Fibroblast of lung (primary cell): ENCODE measurements at regions not wholly inside any gene's neighbourhood (a gene's known extent, or its start where the extent isn't known, plus 50 kb on each side); places are given as distances from the start of the nearest gene placed in this dataset.

Source experiments
- DNase-seq, 2 donors: peaks; one replicate each; pipeline versions ENCODE4 v3.0.0 to v3.0.0-alpha.2; 2010; ENCODE audit warnings: low read depth in 2 of 2
- H2AFZ ChIP-seq: 2 replicates; pipeline ENCODE4 v1.5.1; 2012; ENCODE audit warnings: low read length, control low read depth, inconsistent platforms
- H3K27ac ChIP-seq: 2 replicates; pipeline ENCODE4 v1.5.1; 2011; ENCODE audit warnings: low read length, control low read depth; ENCODE audit not compliant: insufficient read depth
- H3K27me3 ChIP-seq: 2 replicates; pipeline ENCODE4 v1.5.1; 2011; ENCODE audit warnings: mild to moderate bottlenecking, low read length; ENCODE audit not compliant: control insufficient read depth, insufficient read depth
- H3K36me3 ChIP-seq: 2 replicates; pipeline ENCODE4 v1.5.1; 2011; ENCODE audit warnings: low read length; ENCODE audit not compliant: control insufficient read depth, insufficient read depth
- H3K4me1 ChIP-seq: 2 replicates; pipeline ENCODE4 v1.5.1; 2011; ENCODE audit warnings: low read length; ENCODE audit not compliant: control insufficient read depth, insufficient read depth; ENCODE audit errors: extremely low read depth
- H3K4me2 ChIP-seq: 2 replicates; pipeline ENCODE4 v1.5.1; 2011; ENCODE audit warnings: low read length, control low read depth; ENCODE audit not compliant: insufficient read depth; ENCODE audit errors: extremely low read depth
- H3K4me3 ChIP-seq, 4 experiments: fragments of 200-600 bp in 1 of 4; sonication (generic) in 1 of 4; replicated peaks in 1 of 4; 2 replicates each; pipeline ENCODE4 v1.5.1; 2011 to 2016; ENCODE audit warnings: low read length in 4 of 4, low read depth in 3 of 4, mild to moderate bottlenecking in 3 of 4, control low read depth in 2 of 4, inconsistent platforms in 1 of 4, mixed read lengths in 1 of 4; ENCODE audit not compliant: insufficient read depth in 1 of 4; ENCODE audit errors: control extremely low read depth in 1 of 4
- H3K79me2 ChIP-seq: 2 replicates; pipeline ENCODE4 v1.5.1; 2012; ENCODE audit warnings: mild to moderate bottlenecking, low read length, inconsistent platforms; ENCODE audit not compliant: control insufficient read depth, insufficient read depth
- H3K9ac ChIP-seq: 2 replicates; pipeline ENCODE4 v1.5.1; 2011; ENCODE audit warnings: mild to moderate bottlenecking, low read length, control low read depth; ENCODE audit not compliant: insufficient read depth
- H3K9me3 ChIP-seq: 2 replicates; pipeline ENCODE4 v1.5.1; 2012; ENCODE audit warnings: low read depth, low read length; ENCODE audit not compliant: control insufficient read depth, insufficient read depth
- H4K20me1 ChIP-seq: 2 replicates; pipeline ENCODE4 v1.5.1; 2011; ENCODE audit warnings: low read length; ENCODE audit not compliant: control insufficient read depth, insufficient read depth; ENCODE audit errors: extremely low read depth
- EZH2 ChIP-seq: IDR thresholded peaks from 2 replicates; pipeline ENCODE4 v1.5.1; 2012; ENCODE audit warnings: low read length, control low read depth, mild to moderate bottlenecking; ENCODE audit errors: missing control alignments
- TF ChIP-seq, protein P1 (sequence below), 2 donors: IDR thresholded peaks in 1 of 2; conservative IDR thresholded peaks in 1 of 2; 1 replicate in 1 of 2; 2 replicates in 1 of 2; pipeline ENCODE4 v1.5.1; 2011 to 2012; ENCODE audit warnings: low read length in 2 of 2, control low read depth in 1 of 2, inconsistent platforms in 1 of 2, low read depth in 1 of 2, mild to moderate bottlenecking in 1 of 2

DNA sequence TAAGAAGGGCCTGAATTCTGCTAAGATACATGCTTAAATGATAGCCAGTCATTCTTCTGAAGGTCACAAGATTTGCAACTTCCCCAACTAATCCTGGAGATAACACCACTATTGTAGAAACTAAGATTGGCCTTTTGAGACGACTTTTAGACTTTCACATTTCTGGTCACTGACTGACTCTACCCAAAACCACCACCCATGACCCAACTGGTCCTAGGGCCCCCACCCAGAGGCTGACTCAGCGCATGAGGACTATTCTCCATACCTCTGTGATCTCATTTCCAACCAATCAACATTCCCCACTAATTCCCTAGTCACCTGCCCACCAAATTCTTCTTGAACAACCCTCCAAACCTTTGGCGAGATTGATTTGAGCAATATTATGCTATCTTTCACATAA, 1299.0 kb downstream of the CDH11 start:
- Histone ChIP-seq H3K9ac (no peak overlapping the region), H3K36me3 (no peaks in the 10 kb centered on the region), H3K4me3 (no peak overlapping the region), H3K4me1 (no peaks in the 10 kb centered on the region), H3K9me3 (no peaks in the 10 kb centered on the region), H3K4me2 (no peak overlapping the region), H3K79me2 (no peaks in the 10 kb centered on the region), H4K20me1 (no peaks in the 10 kb centered on the region), H3K27ac (no peak overlapping the region), H3K27me3 (no peaks in the 10 kb centered on the region), H2AFZ (no peak overlapping the region)
- DNase-seq, result no peak
- TF ChIP-seq EZH2, result no peak
- TF ChIP-seq, protein P1, sequence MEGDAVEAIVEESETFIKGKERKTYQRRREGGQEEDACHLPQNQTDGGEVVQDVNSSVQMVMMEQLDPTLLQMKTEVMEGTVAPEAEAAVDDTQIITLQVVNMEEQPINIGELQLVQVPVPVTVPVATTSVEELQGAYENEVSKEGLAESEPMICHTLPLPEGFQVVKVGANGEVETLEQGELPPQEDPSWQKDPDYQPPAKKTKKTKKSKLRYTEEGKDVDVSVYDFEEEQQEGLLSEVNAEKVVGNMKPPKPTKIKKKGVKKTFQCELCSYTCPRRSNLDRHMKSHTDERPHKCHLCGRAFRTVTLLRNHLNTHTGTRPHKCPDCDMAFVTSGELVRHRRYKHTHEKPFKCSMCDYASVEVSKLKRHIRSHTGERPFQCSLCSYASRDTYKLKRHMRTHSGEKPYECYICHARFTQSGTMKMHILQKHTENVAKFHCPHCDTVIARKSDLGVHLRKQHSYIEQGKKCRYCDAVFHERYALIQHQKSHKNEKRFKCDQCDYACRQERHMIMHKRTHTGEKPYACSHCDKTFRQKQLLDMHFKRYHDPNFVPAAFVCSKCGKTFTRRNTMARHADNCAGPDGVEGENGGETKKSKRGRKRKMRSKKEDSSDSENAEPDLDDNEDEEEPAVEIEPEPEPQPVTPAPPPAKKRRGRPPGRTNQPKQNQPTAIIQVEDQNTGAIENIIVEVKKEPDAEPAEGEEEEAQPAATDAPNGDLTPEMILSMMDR (conservative IDR thresholded peaks at IDR 0.05 in 1 of 2, IDR thresholded peaks at IDR 0.05 in 1 of 2; ENCODE audit: low read depth in 1 of 2, low read length in 2 of 2), result no peak

DNA sequence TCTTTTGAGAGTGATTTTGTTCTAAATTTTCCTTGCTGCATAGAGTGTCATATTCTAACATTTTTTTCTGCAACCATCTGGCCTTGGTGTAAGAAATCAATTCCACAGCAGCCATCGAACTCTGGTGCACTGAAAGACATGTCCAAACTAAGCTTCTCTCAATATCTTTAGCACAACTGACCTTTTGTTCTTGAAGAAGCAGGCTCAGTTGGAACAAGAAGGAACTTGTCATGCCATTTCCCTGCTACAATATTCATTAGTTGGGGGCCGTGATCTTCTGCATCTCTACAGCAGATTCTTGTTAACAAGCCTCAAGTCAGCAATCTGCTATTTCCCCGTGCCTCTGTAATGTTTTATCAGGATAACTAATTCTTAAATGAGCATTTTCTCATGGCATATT, 1305.6 kb downstream of the CDH11 start:
- H4K20me1 ChIP-seq, result no peaks in the 10 kb centered on the region
- no peak overlapping the region for H3K27ac ChIP-seq
- no peak overlapping the region for H3K4me3 ChIP-seq
- H3K9ac ChIP-seq, result no peak overlapping the region
- no peaks in the 10 kb centered on the region for H3K4me1 ChIP-seq
- DNase-seq, result no peak
- no peak overlapping the region for H3K4me2 ChIP-seq
- no peaks in the 10 kb centered on the region for H3K79me2 ChIP-seq
- no peak overlapping the region for H2AFZ ChIP-seq
- no peaks in the 10 kb centered on the region for H3K9me3 ChIP-seq
- H3K36me3 ChIP-seq, result no peaks in the 10 kb centered on the region
- TF ChIP-seq EZH2, result no peak
- TF ChIP-seq, protein P1 (conservative IDR thresholded peaks at IDR 0.05 in 1 of 2, IDR thresholded peaks at IDR 0.05 in 1 of 2; ENCODE audit: low read depth in 1 of 2, low read length in 2 of 2), result no peak
- no peaks in the 10 kb centered on the region for H3K27me3 ChIP-seq

DNA sequence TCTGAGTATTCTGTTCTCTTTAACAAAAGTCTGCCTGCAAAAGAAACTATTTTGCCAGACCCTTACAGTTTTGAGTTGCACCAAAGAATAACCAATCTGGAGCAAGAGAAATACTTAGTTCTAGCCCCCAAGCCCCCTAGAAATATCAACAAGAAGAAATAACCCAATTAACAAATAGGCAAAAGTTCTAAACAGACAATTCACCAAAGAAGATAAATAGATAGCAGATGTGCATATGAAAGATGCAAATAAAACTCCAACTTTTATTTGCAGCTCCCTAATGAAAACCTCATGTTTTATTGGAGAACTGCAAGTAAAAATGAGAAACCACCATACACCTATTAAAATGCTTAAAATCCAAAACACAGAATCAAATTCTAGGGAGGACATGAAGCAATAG, 1308.0 kb downstream of the CDH11 start:
- Histone ChIP-seq H3K27me3 (no peaks in the 10 kb centered on the region), H3K79me2 (no peaks in the 10 kb centered on the region), H3K4me1 (no peaks in the 10 kb centered on the region), H3K4me3 (no peak overlapping the region), H2AFZ (no peak overlapping the region), H3K27ac (no peak overlapping the region), H3K36me3 (no peaks in the 10 kb centered on the region), H4K20me1 (no peaks in the 10 kb centered on the region), H3K4me2 (no peak overlapping the region), H3K9me3 (no peaks in the 10 kb centered on the region), H3K9ac (no peak overlapping the region)
- no peak for TF ChIP-seq EZH2
- TF ChIP-seq, protein P1 (conservative IDR thresholded peaks at IDR 0.05 in 1 of 2, IDR thresholded peaks at IDR 0.05 in 1 of 2; ENCODE audit: low read depth in 1 of 2, low read length in 2 of 2), result no peak
- DNase-seq, result no peak
